ENCODE measurements at regions not wholly inside any gene's neighbourhood (a gene's known extent, or its start where the extent isn't known, plus 50 kb on each side); places are given as distances from the start of the nearest gene placed in this dataset.

DNA sequence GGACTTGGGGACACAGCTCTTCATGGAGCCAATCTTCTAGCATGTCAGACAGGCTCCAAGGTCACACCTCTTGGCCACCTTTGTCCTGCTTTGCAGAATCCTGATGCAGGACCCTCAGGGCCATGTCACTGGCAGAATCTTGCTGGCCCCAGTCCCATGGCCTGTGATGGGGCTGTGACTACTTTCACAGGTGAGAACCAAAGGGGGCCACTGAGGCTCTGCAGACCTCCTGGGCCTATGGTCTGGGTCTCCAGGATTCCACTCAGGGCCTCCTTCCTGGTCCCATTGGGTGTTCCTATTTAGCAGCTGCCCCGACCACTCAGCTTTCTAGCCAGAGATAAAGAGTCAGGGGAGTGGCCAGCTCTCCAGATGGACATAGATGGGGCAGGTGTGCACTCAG, 238.7 kb downstream of the MATN1 start:
- Histone ChIP-seq H3K4me3 (ENCODE audit: low read depth in 1 of 2, low read length in 2 of 2) (no peak overlapping the region), H3K36me3 (ENCODE audit: insufficient read depth, low read length) (no peaks in the 10 kb centered on the region), H3K27ac (ENCODE audit: low read depth, low read length) (no peak overlapping the region), H3K9me3 (ENCODE audit: low read length) (no peaks in the 10 kb centered on the region), H3K27me3 (ENCODE audit: control insufficient read depth in 1 of 2, insufficient read depth in 2 of 2, low read length in 2 of 2) (no peaks in the 10 kb centered on the region), H3K4me1 (ENCODE audit: insufficient read depth, low read length) (no peaks in the 10 kb centered on the region), H3K9ac (ENCODE audit: low read length) (no peak overlapping the region)

- no peaks in the 10 kb centered on the region for H3K27me3 ChIP-seq (ENCODE audit: control insufficient read depth in 1 of 2, insufficient read depth in 2 of 2, low read length in 2 of 2)
- H3K9me3 ChIP-seq (ENCODE audit: low read length): no peaks in the 10 kb centered on the region
- H3K4me3 ChIP-seq (ENCODE audit: low read depth in 1 of 2, low read length in 2 of 2): no peak overlapping the region
- H3K4me1 ChIP-seq (ENCODE audit: insufficient read depth, low read length): no peaks in the 10 kb centered on the region
- no peak overlapping the region for H3K9ac ChIP-seq (ENCODE audit: low read length)
- H3K27ac ChIP-seq (ENCODE audit: low read depth, low read length): no peak overlapping the region
- no peaks in the 10 kb centered on the region for H3K36me3 ChIP-seq (ENCODE audit: insufficient read depth, low read length)
Observed at GRCh38 chr1:30479575-30479974, 243.8 kb downstream of the MATN1 start.

- no peak overlapping the region for H3K27ac ChIP-seq (ENCODE audit: low read depth, low read length)
- H3K4me3 ChIP-seq (ENCODE audit: low read depth in 1 of 2, low read length in 2 of 2): no peak overlapping the region
- no peak overlapping the region for H3K9ac ChIP-seq (ENCODE audit: low read length)
- no peaks in the 10 kb centered on the region for H3K4me1 ChIP-seq (ENCODE audit: insufficient read depth, low read length)
- H3K9me3 ChIP-seq (ENCODE audit: low read length): no peaks in the 10 kb centered on the region
- H3K27me3 ChIP-seq (ENCODE audit: control insufficient read depth in 1 of 2, insufficient read depth in 2 of 2, low read length in 2 of 2): no peaks in the 10 kb centered on the region
- no peaks in the 10 kb centered on the region for H3K36me3 ChIP-seq (ENCODE audit: insufficient read depth, low read length)
Observed at GRCh38 chr1:30478799-30479563, 244.4 kb downstream of the MATN1 start.

DNA sequence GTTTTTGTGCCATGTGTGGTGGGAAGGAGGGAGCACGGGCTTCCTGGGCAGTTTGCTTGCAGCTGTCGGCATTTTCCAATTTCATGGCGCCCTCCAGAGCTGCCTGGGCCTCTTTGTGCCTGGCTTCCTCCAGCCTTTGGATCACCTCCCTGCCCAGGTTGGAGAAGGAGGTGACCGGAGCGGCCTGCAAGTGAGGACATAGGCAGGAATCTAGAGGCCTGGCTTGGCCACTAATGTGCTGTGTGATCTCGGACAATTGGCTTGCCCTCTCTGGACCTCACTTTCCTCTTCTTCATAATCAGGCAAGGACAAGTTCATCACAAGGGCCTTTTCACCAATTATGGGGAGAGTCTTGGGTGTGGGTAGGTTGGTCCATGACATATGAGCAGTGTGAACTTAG, 245.1 kb downstream of the MATN1 start:
- Histone ChIP-seq H3K4me3 (ENCODE audit: low read depth in 1 of 2, low read length in 2 of 2) (no peak overlapping the region), H3K9ac (ENCODE audit: low read length) (no peak overlapping the region), H3K4me1 (ENCODE audit: insufficient read depth, low read length) (no peaks in the 10 kb centered on the region), H3K27me3 (ENCODE audit: control insufficient read depth in 1 of 2, insufficient read depth in 2 of 2, low read length in 2 of 2) (no peaks in the 10 kb centered on the region), H3K36me3 (ENCODE audit: insufficient read depth, low read length) (no peaks in the 10 kb centered on the region), H3K9me3 (ENCODE audit: low read length) (no peaks in the 10 kb centered on the region), H3K27ac (ENCODE audit: low read depth, low read length) (no peak overlapping the region)

- no peak overlapping the region for H3K9ac ChIP-seq (ENCODE audit: low read length)
- H3K4me1 ChIP-seq (ENCODE audit: insufficient read depth, low read length): no peaks in the 10 kb centered on the region
- H3K36me3 ChIP-seq (ENCODE audit: insufficient read depth, low read length): no peaks in the 10 kb centered on the region
- H3K27ac ChIP-seq (ENCODE audit: low read depth, low read length): no peak overlapping the region
- no peaks in the 10 kb centered on the region for H3K27me3 ChIP-seq (ENCODE audit: control insufficient read depth in 1 of 2, insufficient read depth in 2 of 2, low read length in 2 of 2)
- no peak overlapping the region for H3K4me3 ChIP-seq (ENCODE audit: low read depth in 1 of 2, low read length in 2 of 2)
- H3K9me3 ChIP-seq (ENCODE audit: low read length): no peaks in the 10 kb centered on the region
Observed at GRCh38 chr1:30477588-30477987, 245.8 kb downstream of the MATN1 start.

DNA sequence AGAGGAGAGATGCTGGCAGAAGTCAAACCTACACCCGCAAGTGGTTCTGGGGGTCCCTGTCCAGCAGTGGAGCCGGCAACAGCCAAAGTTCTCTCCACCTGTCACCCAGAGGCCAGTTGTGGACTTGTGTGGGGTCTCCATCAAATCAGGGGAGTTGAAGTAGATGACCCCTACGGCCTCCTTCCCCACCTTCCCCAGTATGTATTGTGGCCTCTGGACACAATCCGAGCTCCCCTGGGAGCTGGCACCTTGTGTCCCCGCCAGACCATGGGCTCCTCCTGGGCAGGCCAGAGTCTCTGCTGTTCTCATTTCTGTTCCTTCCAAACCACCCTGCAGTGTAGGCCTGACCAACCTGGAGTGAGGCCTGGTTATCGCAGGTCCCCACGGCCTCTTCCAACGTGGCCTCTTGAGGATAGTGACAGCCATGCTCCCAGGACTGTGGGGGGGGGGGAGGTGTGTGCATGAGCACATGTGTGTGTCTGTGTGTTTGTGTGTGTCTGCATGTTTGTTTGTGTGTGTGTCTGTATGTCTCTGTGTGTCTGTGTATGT, 246.4 kb downstream of the MATN1 start:
- no peak overlapping the region for H3K27ac ChIP-seq (ENCODE audit: low read depth, low read length)

GRCh38 chr1:30476476-30476875, 246.9 kb downstream of the MATN1 start:
- H3K9ac ChIP-seq (ENCODE audit: low read length): no peak overlapping the region
- no peak overlapping the region for H3K4me3 ChIP-seq (ENCODE audit: low read depth in 1 of 2, low read length in 2 of 2)
- H3K9me3 ChIP-seq (ENCODE audit: low read length): no peaks in the 10 kb centered on the region
- H3K27ac ChIP-seq (ENCODE audit: low read depth, low read length): no peak overlapping the region
- no peaks in the 10 kb centered on the region for H3K4me1 ChIP-seq (ENCODE audit: insufficient read depth, low read length)
- H3K36me3 ChIP-seq (ENCODE audit: insufficient read depth, low read length): no peaks in the 10 kb centered on the region
- H3K27me3 ChIP-seq (ENCODE audit: control insufficient read depth in 1 of 2, insufficient read depth in 2 of 2, low read length in 2 of 2): no peaks in the 10 kb centered on the region

More for the DNA sequence above, 246.4 kb downstream of the MATN1 start:
- no peaks in the 10 kb centered on the region for H3K4me1 ChIP-seq (ENCODE audit: insufficient read depth, low read length)
- H3K4me3 ChIP-seq (ENCODE audit: low read depth in 1 of 2, low read length in 2 of 2): no peak overlapping the region
- H3K9ac ChIP-seq (ENCODE audit: low read length): no peak overlapping the region
- no peaks in the 10 kb centered on the region for H3K36me3 ChIP-seq (ENCODE audit: insufficient read depth, low read length)
- no peaks in the 10 kb centered on the region for H3K27me3 ChIP-seq (ENCODE audit: control insufficient read depth in 1 of 2, insufficient read depth in 2 of 2, low read length in 2 of 2)
- no peaks in the 10 kb centered on the region for H3K9me3 ChIP-seq (ENCODE audit: low read length)

- H3K4me3 ChIP-seq (ENCODE audit: low read depth in 1 of 2, low read length in 2 of 2): no peak overlapping the region
- H3K27me3 ChIP-seq (ENCODE audit: control insufficient read depth in 1 of 2, insufficient read depth in 2 of 2, low read length in 2 of 2): no peaks in the 10 kb centered on the region
- H3K9ac ChIP-seq (ENCODE audit: low read length): no peak overlapping the region
- no peaks in the 10 kb centered on the region for H3K4me1 ChIP-seq (ENCODE audit: insufficient read depth, low read length)
- no peak overlapping the region for H3K27ac ChIP-seq (ENCODE audit: low read depth, low read length)
- H3K36me3 ChIP-seq (ENCODE audit: insufficient read depth, low read length): no peaks in the 10 kb centered on the region
- H3K9me3 ChIP-seq (ENCODE audit: low read length): no peaks in the 10 kb centered on the region
Observed at GRCh38 chr1:30475966-30476365, 247.4 kb downstream of the MATN1 start.

DNA sequence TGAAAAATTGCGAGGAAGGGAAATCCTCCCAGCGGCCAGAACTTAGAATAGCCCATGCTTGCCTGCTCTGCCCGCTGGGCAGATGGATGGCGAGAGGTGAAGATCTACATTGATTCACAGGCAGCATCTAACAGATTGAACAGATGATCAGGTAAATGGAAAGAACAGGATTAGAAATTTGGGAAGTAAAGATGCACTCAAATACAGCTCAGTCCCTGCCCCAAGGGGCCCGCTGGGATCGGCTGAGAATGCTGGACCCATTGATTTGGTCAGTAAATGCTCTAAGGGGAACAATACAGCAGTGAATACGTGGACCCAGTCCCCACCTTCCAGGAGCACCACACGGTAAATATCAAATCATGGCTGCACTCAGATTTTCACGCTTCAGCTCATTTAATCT, 248.2 kb downstream of the MATN1 start:
- H3K9me3 ChIP-seq (ENCODE audit: low read length): no peaks in the 10 kb centered on the region
- no peak overlapping the region for H3K27ac ChIP-seq (ENCODE audit: low read depth, low read length)
- H3K4me3 ChIP-seq (ENCODE audit: low read depth in 1 of 2, low read length in 2 of 2): no peak overlapping the region
- H3K9ac ChIP-seq (ENCODE audit: low read length): no peak overlapping the region
- H3K27me3 ChIP-seq (ENCODE audit: control insufficient read depth in 1 of 2, insufficient read depth in 2 of 2, low read length in 2 of 2): no peaks in the 10 kb centered on the region
- H3K36me3 ChIP-seq (ENCODE audit: insufficient read depth, low read length): no peaks in the 10 kb centered on the region
- H3K4me1 ChIP-seq (ENCODE audit: insufficient read depth, low read length): no peaks in the 10 kb centered on the region

GRCh38 chr1:30474818-30475200, 248.6 kb downstream of the MATN1 start:
- no peaks in the 10 kb centered on the region for H3K36me3 ChIP-seq (ENCODE audit: insufficient read depth, low read length)
- no peaks in the 10 kb centered on the region for H3K9me3 ChIP-seq (ENCODE audit: low read length)
- no peaks in the 10 kb centered on the region for H3K27me3 ChIP-seq (ENCODE audit: control insufficient read depth in 1 of 2, insufficient read depth in 2 of 2, low read length in 2 of 2)
- no peaks in the 10 kb centered on the region for H3K4me1 ChIP-seq (ENCODE audit: insufficient read depth, low read length)
- no peak overlapping the region for H3K27ac ChIP-seq (ENCODE audit: low read depth, low read length)
- no peak overlapping the region for H3K4me3 ChIP-seq (ENCODE audit: low read depth in 1 of 2, low read length in 2 of 2)
- H3K9ac ChIP-seq (ENCODE audit: low read length): no peak overlapping the region

DNA sequence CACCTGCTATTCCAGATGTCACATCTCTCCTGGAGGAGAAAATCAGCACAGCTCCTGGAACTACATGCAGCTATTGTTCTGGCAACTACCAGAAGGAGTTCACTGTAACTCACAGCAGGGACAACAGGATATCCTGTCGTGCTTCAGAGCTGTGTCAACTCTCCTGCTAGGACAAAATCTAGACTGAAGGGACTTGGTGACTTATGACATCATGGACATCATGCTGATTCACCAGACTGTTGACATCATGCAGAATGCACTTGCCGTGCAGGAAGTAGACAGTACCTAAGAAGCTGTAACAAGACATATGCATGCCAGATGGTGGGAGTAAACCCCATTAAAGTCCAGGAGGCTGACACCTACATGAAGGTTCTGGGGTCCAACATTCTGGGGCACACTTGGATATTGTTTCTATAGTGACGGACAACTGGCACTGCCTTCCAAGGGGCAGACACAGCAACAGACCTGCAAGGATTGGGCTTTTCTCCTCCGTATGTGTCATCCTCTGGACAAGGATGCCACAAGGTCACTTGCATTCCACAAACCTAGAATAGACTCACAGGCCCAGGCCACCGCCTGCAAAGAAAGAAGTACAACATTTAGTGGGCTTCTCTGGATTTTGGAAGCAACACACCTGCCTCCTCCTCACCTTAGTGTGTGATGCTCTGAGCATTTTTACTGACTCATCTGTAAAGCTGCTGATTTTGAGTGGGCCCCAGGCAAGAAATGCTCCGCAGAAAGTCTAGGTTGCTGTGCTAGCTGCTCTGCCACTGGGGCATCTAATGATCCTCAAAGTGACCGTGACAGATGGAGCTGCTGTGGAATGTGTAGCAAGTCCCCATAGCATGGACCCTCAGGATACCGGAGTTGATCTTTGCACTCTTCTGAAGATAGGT, 249.2 kb downstream of the MATN1 start:
- Histone ChIP-seq H3K27me3 (ENCODE audit: control insufficient read depth in 1 of 2, insufficient read depth in 2 of 2, low read length in 2 of 2) (no peaks in the 10 kb centered on the region), H3K4me1 (ENCODE audit: insufficient read depth, low read length) (no peaks in the 10 kb centered on the region), H3K36me3 (ENCODE audit: insufficient read depth, low read length) (no peaks in the 10 kb centered on the region), H3K9me3 (ENCODE audit: low read length) (no peaks in the 10 kb centered on the region), H3K4me3 (ENCODE audit: low read depth in 1 of 2, low read length in 2 of 2) (no peak overlapping the region), H3K27ac (ENCODE audit: low read depth, low read length) (no peak overlapping the region), H3K9ac (ENCODE audit: low read length) (no peak overlapping the region)

Data from muscle layer of colon (tissue), 2 donors.